SU-DHL-6 (cell line): ENCODE measurements at regions not wholly inside any gene's neighbourhood (a gene's known extent, or its start where the extent isn't known, plus 50 kb on each side); places are given as distances from the start of the nearest gene placed in this dataset.

ENCODE experiments used
- EZH2phosphoT487 ChIP-seq: fragments of 200-600 bp; sonication (generic), shearing (Covaris generic); conservative IDR thresholded peaks from 2 replicates; pipeline ENCODE4 v1.6.1; 2018; ENCODE audit warnings: mild to moderate bottlenecking, antibody characterized with exemption, low read length, moderate library complexity, mixed read lengths
- TF ChIP-seq, protein P1 (sequence below): fragments of 200-600 bp; sonication (generic); IDR thresholded peaks from one replicate; pipeline ENCODE4 v1.5.1; 2017; ENCODE audit warnings: antibody characterized with exemption, mild to moderate bottlenecking, low read length, moderate library complexity; ENCODE audit not compliant: insufficient read depth, poor library complexity, severe bottlenecking

DNA sequence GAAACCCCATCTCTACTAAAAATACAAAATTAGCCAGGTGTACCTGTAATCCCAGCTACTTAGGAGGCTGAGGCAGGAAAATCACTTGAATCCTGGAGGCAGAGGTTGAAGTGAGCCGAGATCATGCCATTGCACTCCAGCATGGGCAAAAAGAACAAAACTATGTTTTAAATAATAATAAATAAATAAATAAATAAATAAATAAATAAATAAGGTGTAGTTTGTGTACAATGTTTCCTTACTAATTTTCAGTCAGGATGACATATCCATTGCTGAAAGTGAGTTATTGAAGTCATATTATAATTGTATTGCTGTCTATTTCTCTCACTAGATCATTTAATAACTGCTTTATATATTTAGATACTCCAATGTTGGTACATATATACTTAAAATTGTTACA, 581.5 kb upstream of the DAB2 start:
- TF ChIP-seq, protein P1, sequence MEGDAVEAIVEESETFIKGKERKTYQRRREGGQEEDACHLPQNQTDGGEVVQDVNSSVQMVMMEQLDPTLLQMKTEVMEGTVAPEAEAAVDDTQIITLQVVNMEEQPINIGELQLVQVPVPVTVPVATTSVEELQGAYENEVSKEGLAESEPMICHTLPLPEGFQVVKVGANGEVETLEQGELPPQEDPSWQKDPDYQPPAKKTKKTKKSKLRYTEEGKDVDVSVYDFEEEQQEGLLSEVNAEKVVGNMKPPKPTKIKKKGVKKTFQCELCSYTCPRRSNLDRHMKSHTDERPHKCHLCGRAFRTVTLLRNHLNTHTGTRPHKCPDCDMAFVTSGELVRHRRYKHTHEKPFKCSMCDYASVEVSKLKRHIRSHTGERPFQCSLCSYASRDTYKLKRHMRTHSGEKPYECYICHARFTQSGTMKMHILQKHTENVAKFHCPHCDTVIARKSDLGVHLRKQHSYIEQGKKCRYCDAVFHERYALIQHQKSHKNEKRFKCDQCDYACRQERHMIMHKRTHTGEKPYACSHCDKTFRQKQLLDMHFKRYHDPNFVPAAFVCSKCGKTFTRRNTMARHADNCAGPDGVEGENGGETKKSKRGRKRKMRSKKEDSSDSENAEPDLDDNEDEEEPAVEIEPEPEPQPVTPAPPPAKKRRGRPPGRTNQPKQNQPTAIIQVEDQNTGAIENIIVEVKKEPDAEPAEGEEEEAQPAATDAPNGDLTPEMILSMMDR: no peak
- no peak for TF ChIP-seq EZH2phosphoT487
